ENCODE measurements at regions not wholly inside any gene's neighbourhood (a gene's known extent, or its start where the extent isn't known, plus 50 kb on each side); places are given as distances from the start of the nearest gene placed in this dataset.

DNA sequence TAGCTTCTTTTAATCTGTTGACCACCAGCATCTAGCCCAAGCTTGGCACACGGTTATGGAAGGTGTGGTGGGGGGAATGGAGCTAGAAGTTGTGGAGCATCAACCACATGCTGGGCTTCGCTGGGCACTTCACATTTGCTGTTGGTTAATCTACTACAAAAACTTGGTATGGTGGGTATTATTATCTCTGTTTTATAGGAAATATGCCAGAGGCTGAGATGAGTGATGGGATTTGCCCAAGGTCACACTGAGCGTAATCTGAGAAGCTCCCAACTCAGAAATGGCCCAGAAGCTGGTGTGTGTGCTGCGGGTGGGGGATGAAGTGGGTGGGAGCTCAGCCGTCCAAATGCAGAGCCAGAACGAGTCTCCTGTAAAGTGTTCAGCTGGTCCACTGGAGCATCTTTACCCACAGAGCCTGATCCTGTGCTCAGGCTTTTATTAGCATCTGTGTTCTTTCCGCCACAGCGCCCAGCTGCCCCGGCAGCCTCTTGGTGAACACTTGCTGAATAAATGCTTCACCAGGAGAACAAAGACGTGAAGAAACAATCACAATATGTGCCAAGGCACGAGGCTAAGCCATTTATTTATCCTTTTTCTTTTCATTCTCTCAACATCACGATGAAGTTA is 98.6 kb upstream of the JUN start:
- H3K27me3 ChIP-seq = no peaks in the 10 kb centered on the region
- no peaks in the 10 kb centered on the region for H3K9me3 ChIP-seq
- DNase-seq = no peak
- H3K27ac ChIP-seq = peak overlapping the region; percentile 58 to 86 (median 76)
- peaks cover 26 to 63% (median 38%) of the 10 kb centered on the region in 3 donors for H3K4me1 ChIP-seq
- no peaks in the 10 kb centered on the region for H3K36me3 ChIP-seq
- no peak overlapping the region for H3K4me3 ChIP-seq
- intact Hi-C loops (cut with DNase I) = no loop called here
- no peak for TF ChIP-seq CTCF (IDR thresholded peaks at IDR 0.05)
- no peak for TF ChIP-seq POLR2A (IDR thresholded peaks at IDR 0.05)
- 84 to 85% methylated on average over 12 of the region's 12 CpGs for WGBS, 2 donors

DNA sequence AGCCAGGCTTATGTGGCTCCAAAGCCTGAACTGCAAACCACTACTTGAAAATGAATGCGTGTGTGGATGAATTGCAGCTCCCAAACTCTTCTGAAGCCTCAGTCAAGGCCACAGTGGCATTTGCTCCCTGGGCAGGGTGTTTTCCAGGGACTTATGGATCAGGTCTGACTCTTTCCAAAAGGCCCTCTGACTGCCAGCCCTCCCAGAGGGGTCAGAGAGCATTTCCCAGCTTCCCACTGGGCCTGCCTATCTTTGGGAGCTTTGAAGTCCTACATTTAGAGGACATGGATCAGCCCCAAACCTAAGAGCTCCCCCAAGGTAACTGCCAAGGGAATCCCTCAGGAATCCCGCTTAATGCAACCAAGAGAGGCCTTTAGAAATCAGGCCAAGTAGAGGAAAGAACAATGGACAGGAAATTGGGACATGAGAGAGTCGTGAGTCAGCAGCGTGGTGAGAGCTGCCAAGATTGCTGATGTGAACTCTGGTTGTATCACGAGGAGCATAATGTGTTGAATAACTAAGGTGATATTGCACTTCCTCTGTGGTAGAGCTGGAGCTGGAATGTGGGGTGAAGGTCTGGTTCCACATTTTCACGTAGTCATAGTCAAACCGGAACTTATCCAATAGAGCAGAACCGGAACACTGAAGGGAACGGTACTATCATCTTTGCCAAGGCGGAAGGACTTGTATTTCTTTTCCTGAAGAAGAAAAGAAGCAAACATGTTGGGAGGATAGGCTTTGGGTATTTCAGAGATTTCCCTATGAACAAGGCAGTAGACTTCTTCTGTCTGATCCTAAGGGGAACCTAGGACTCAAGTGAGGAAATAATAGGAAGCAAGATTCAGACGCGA is 99.4 kb upstream of the JUN start:
- H3K4me3 ChIP-seq = no peak overlapping the region
- WGBS, 2 donors = 31 to 36% methylated on average over 12 of the region's 12 CpGs
- TF ChIP-seq POLR2A (IDR thresholded peaks at IDR 0.05) (no peak), CTCF (IDR thresholded peaks at IDR 0.05) (no peak)
- H3K9me3 ChIP-seq = no peaks in the 10 kb centered on the region
- no peaks in the 10 kb centered on the region for H3K27me3 ChIP-seq
- intact Hi-C loops (cut with DNase I) = no loop called here
- H3K27ac ChIP-seq = peak overlapping the region; percentile 58 to 86 (median 76)
- no peak for DNase-seq
- no peaks in the 10 kb centered on the region for H3K36me3 ChIP-seq
- H3K4me1 ChIP-seq = peaks cover 31 to 68% (median 43%) of the 10 kb centered on the region in 3 donors

DNA sequence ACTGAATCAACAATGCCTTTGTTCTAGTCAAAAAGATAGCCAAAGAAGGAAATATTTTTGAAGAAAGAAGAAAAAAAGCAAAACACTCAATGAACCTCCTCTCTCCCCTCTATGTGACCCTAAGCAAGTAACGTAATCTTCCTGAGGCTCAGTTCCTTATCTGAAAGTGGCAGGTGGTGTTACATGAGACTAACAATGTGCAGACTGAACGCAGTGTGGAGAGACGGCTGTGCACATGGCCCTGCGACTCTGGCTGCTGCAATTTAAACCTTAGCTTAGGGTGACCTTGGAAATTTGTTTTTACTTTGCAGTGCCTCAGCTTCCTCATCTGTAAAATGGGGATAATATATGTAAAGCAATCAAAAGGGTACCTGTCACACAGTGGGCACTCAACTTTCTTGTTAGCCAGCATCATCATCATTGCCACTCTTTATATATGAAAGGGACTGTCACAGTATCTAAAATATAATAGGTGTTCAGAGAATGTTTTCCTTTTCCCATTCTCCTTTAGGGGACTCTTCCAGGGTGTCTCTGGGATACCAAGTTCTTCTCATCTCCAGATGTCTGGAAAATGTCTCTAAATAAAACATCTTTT is 100.1 kb upstream of the JUN start:
- H3K27me3 ChIP-seq = no peaks in the 10 kb centered on the region
- H3K4me1 ChIP-seq = peaks cover 31 to 73% (median 47%) of the 10 kb centered on the region in 3 donors
- H3K27ac ChIP-seq = peak overlapping the region; percentile 58 to 86 (median 72)
- DNase-seq = no peak
- no peaks in the 10 kb centered on the region for H3K9me3 ChIP-seq
- intact Hi-C loops (cut with DNase I) = no loop called here
- no peaks in the 10 kb centered on the region for H3K36me3 ChIP-seq
- H3K4me3 ChIP-seq = no peak overlapping the region
- 54 to 83% methylated on average over 4 of the region's 4 CpGs for WGBS, 2 donors
- TF ChIP-seq CTCF (IDR thresholded peaks at IDR 0.05) (no peak), POLR2A (IDR thresholded peaks at IDR 0.05) (no peak)

- Histone ChIP-seq H3K36me3 (no peaks in the 10 kb centered on the region), H3K4me1 (peaks cover 31 to 80% (median 50%) of the 10 kb centered on the region in 3 donors), H3K4me3 (no peak overlapping the region), H3K9me3 (no peaks in the 10 kb centered on the region), H3K27ac (peak overlapping the region; percentile 66 to 77 (median 72)), H3K27me3 (no peaks in the 10 kb centered on the region)
- intact Hi-C loops (cut with DNase I) = no loop called here
- TF ChIP-seq POLR2A (IDR thresholded peaks at IDR 0.05) (no peak), CTCF (IDR thresholded peaks at IDR 0.05) (no peak)
- WGBS, 2 donors = 58% methylated on average over 3 to 7 of the region's 8 CpGs
- DNase-seq = no peak
Measured at GRCh38 chr1:58884706-58885661, 101.1 kb upstream of the JUN start.
